Lung (tissue), 11 donors: ENCODE measurements at regions not wholly inside any gene's neighbourhood (a gene's known extent, or its start where the extent isn't known, plus 50 kb on each side); places are given as distances from the start of the nearest gene placed in this dataset.

Experiments
- ATAC-seq: fragments of 200-7000 bp; cut with Tn5 transposase; one replicate; pipeline ENCODE4 v1.9.1; 2020; ENCODE audit warnings: moderate number of reproducible peaks; ENCODE audit not compliant: insufficient read depth, low FRiP score
- DNase-seq, 3 donors: peaks; one replicate each; pipeline ENCODE4 v3.0.0-alpha.2; 2013 to 2017
- H3K27ac ChIP-seq, 2 donors: one replicate each; pipeline ENCODE4 v1.5.1; 2013; ENCODE audit warnings: mild to moderate bottlenecking in 2 of 2, moderate library complexity in 2 of 2, control low read depth in 1 of 2, inconsistent platforms in 1 of 2, low read depth in 1 of 2, low read length in 1 of 2
- H3K27me3 ChIP-seq, 3 donors: one replicate each; pipeline ENCODE4 v1.5.1; 2013; ENCODE audit warnings: low read length in 2 of 3; ENCODE audit not compliant: control insufficient read depth in 3 of 3, insufficient read depth in 3 of 3
- H3K36me3 ChIP-seq, 4 donors: one replicate each; pipeline ENCODE4 v1.5.1; 2013; ENCODE audit warnings: low read length in 4 of 4, mild to moderate bottlenecking in 1 of 4, moderate library complexity in 1 of 4; ENCODE audit not compliant: control insufficient read depth in 4 of 4, insufficient read depth in 4 of 4
- H3K4me1 ChIP-seq, 5 donors: one replicate each; pipeline ENCODE4 v1.5.1; 2013; ENCODE audit warnings: low read length in 5 of 5, mild to moderate bottlenecking in 2 of 5, moderate library complexity in 1 of 5; ENCODE audit not compliant: control insufficient read depth in 5 of 5, insufficient read depth in 5 of 5
- H3K4me3 ChIP-seq: one replicate; pipeline ENCODE4 v1.5.1; 2013; ENCODE audit warnings: mild to moderate bottlenecking, control low read depth, moderate library complexity
- H3K9ac ChIP-seq, 2 donors: one replicate each; pipeline ENCODE4 v1.5.1; 2013; ENCODE audit warnings: low read length in 2 of 2, control low read depth in 1 of 2; ENCODE audit not compliant: insufficient read depth in 1 of 2
- H3K9me3 ChIP-seq, 4 donors: one replicate each; pipeline ENCODE4 v1.5.1; 2013; ENCODE audit warnings: low read length in 3 of 4, mild to moderate bottlenecking in 1 of 4, moderate library complexity in 1 of 4; ENCODE audit not compliant: control insufficient read depth in 4 of 4, insufficient read depth in 3 of 4
- WGBS, 2 donors: extraction: QIAGEN DNeasy Blood & Tissue Kit; methylation state at CpG; one replicate each; pipeline ENCODE4 v1.1.7; 2013; 5-methylcytosine and 5-hydroxymethylcytosine counted together
- TF ChIP-seq, protein P1 (sequence below): IDR thresholded peaks from 2 replicates; pipeline ENCODE4 v1.5.1; 2012; ENCODE audit warnings: mild to moderate bottlenecking; ENCODE audit errors: control extremely low read depth, extremely low read depth
- donor health status: control.
- donor health status: control.
- donor health status: Bipolar disorder and iron deficiency.
- donor health status: healthy.
- donor health status: DM: yes; HTN: yes; CAD: no.

DNA sequence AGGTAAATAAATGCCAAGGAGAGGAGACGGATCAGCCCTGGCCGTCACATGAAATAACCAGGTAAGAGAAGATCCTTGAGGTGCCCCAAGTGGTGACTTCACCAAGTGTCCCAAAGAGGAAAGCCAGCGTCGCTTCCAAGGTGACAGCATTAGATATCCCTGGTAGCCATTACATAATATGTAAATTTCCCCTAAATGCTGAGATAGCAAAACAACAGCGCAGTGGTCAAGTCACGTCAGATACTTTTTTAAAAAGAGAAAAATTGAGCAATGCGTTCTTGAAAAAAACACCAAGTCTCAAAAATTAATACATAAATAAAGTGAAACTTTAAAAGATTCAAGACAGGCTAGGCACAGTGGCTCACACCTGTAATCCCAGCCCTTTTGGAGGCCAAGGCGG is 100.2 kb downstream of the HTR5A start:
- Histone ChIP-seq H3K27ac (no peak overlapping the region), H3K4me1 (no peaks in the 10 kb centered on the region), H3K9me3 (peaks cover 0 to 6% (median 0%) of the 10 kb centered on the region in 4 donors), H3K4me3 (no peak overlapping the region), H3K27me3 (peaks cover 0 to 3% (median 0%) of the 10 kb centered on the region in 3 donors), H3K9ac (no peak overlapping the region), H3K36me3 (no peaks in the 10 kb centered on the region)
- TF ChIP-seq, protein P1, sequence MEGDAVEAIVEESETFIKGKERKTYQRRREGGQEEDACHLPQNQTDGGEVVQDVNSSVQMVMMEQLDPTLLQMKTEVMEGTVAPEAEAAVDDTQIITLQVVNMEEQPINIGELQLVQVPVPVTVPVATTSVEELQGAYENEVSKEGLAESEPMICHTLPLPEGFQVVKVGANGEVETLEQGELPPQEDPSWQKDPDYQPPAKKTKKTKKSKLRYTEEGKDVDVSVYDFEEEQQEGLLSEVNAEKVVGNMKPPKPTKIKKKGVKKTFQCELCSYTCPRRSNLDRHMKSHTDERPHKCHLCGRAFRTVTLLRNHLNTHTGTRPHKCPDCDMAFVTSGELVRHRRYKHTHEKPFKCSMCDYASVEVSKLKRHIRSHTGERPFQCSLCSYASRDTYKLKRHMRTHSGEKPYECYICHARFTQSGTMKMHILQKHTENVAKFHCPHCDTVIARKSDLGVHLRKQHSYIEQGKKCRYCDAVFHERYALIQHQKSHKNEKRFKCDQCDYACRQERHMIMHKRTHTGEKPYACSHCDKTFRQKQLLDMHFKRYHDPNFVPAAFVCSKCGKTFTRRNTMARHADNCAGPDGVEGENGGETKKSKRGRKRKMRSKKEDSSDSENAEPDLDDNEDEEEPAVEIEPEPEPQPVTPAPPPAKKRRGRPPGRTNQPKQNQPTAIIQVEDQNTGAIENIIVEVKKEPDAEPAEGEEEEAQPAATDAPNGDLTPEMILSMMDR = no peak
- 82 to 87% methylated on average over 8 of the region's 8 CpGs for WGBS, 2 donors
- ATAC-seq (no peak), DNase-seq (no peak)

DNA sequence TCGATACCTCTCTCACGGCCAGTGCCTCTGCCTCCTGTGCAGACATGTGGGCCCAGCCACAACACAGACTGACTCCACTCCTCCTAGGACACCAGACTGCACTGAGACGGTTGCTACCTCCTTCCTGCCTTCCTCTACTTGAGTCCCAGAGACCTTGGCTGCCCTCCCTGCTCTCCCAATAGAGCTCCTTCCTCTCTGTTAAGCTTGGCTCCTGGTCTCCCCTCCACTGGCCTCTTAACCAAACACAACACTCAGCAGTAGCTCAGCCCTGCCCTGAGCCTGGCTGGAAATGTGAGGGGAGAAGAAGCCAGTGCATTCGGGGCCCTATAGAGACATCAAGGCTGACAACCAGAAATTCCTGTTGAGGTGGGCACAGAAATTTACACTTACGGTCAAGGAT is 102.0 kb downstream of the HTR5A start:
- no peak overlapping the region for H3K4me3 ChIP-seq
- ATAC-seq (no peak), DNase-seq (peak in 1 of 3 donors; percentile 34)
- H3K27me3 ChIP-seq = peaks cover 0 to 3% (median 0%) of the 10 kb centered on the region in 3 donors
- no peaks in the 10 kb centered on the region for H3K4me1 ChIP-seq
- TF ChIP-seq, protein P1 = no peak
- no peaks in the 10 kb centered on the region for H3K36me3 ChIP-seq
- H3K27ac ChIP-seq = no peak overlapping the region
- WGBS, 2 donors = 68 to 81% methylated on average over 5 of the region's 5 CpGs
- H3K9ac ChIP-seq = no peak overlapping the region
- H3K9me3 ChIP-seq = peaks cover 0 to 8% (median 0%) of the 10 kb centered on the region in 4 donors

DNA sequence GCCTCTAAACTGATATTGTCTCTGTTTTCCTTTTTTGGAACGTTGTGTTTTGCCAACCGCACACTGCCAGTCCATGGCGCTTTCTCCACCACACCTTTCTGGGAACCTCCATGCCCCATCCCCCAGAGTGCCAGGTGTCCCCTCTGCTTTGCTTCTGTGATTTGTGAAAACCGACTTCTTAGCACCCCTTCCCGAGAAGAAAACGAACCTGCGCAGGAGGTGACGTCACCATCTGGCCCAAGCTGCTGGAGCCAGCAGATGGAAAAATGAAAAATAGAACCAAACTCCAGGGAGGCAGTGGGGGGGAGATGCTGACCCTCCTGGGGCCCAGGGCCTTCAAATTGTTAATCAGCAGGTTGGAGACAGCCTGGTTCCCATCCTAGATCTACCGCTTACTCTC is 103.8 kb downstream of the HTR5A start:
- no peak for DNase-seq
- H3K4me3 ChIP-seq = no peak overlapping the region
- ATAC-seq = no peak
- no peaks in the 10 kb centered on the region for H3K4me1 ChIP-seq
- H3K9ac ChIP-seq = no peak overlapping the region
- TF ChIP-seq, protein P1 = no peak
- WGBS, 2 donors = 85% methylated on average over 9 of the region's 9 CpGs
- H3K27me3 ChIP-seq = peaks cover 0 to 3% (median 0%) of the 10 kb centered on the region in 3 donors
- H3K36me3 ChIP-seq = no peaks in the 10 kb centered on the region
- H3K27ac ChIP-seq = no peak overlapping the region
- peaks cover 0 to 11% (median 0%) of the 10 kb centered on the region in 4 donors for H3K9me3 ChIP-seq

DNA sequence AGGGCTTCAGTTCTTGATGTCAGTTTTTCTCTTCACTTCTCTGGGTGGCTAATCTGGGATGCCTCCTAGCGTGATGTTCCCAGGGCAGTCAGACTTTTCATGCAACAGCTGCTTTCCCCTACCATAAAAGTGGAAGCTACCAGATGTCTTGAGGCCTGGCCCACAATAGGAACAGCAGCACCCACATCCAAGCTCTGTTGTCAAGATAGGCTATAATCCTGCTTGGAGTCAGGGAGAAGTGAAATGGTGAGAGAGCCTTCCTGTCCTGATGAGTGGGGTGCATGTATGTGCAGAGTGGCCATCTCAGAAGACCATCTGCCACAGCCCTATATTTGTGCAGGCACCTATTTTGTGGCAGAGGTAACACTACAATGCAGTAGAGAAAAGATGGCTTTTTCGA is 108.0 kb downstream of the HTR5A start:
- DNase-seq (no peak), ATAC-seq (no peak)
- H3K27ac ChIP-seq = no peak overlapping the region
- 90 to 92% methylated on average over 2 of the region's 2 CpGs for WGBS, 2 donors
- no peaks in the 10 kb centered on the region for H3K4me1 ChIP-seq
- H3K9me3 ChIP-seq = peaks cover 0 to 13% (median 0%) of the 10 kb centered on the region in 4 donors
- no peak overlapping the region for H3K4me3 ChIP-seq
- TF ChIP-seq, protein P1 = no peak
- peaks cover 0 to 3% (median 0%) of the 10 kb centered on the region in 3 donors for H3K27me3 ChIP-seq
- H3K9ac ChIP-seq = no peak overlapping the region
- no peaks in the 10 kb centered on the region for H3K36me3 ChIP-seq
